H1 (cell line): ENCODE measurements at regions not wholly inside any gene's neighbourhood (a gene's known extent, or its start where the extent isn't known, plus 50 kb on each side); places are given as distances from the start of the nearest gene placed in this dataset.

Experiments
- BRCA1 ChIP-seq: IDR thresholded peaks from 2 replicates; pipeline ENCODE4 v1.6.1; 2012; ENCODE audit warnings: low read depth, low read length, improper control_type of control experiment
- CHD7 ChIP-seq: fragments of 300-600 bp; sonication (generic); IDR thresholded peaks from 2 replicates; pipeline ENCODE4 v1.7.1; 2012; ENCODE audit warnings: low read length, moderate library complexity, mild to moderate bottlenecking, inconsistent platforms; ENCODE audit not compliant: insufficient replicate concordance
- GTF2F1 ChIP-seq: IDR thresholded peaks from 2 replicates; pipeline ENCODE4 v1.6.1; 2012; ENCODE audit warnings: low read depth, low read length, improper control_type of control experiment, borderline replicate concordance

- no peak for TF ChIP-seq BRCA1
- TF ChIP-seq GTF2F1, result no peak
- TF ChIP-seq CHD7, result no peak
These were observed 413.7 kb upstream of the SULF2 start (continued) for GRCh38 chr20:48198929-48199451.
